Activated naive CD4-positive, alpha-beta T cell treated with anti-CD3 and anti-CD28 coated beads, Interleukin-2, amount 50 U/mL, for 16 hours (primary cell): ENCODE measurements at regions not wholly inside any gene's neighbourhood (a gene's known extent, or its start where the extent isn't known, plus 50 kb on each side); places are given as distances from the start of the nearest gene placed in this dataset.

ENCODE experiments used
- DNase-seq: peaks from one replicate; pipeline ENCODE4 v3.0.0-alpha.2; 2020

- DNase-seq, result no peak
Measured at GRCh38 chr10:130491693-130492050, 355.5 kb downstream of the GLRX3 start.

GRCh38 chr10:130492266-130492934 is 356.2 kb downstream of the GLRX3 start:
- DNase-seq, result no peak

- no peak for DNase-seq
Measured at GRCh38 chr10:130493021-130493420, 356.8 kb downstream of the GLRX3 start.

GRCh38 chr10:130493446-130494145 is 357.4 kb downstream of the GLRX3 start:
- no peak for DNase-seq

GRCh38 chr10:130495116-130495862 is 359.1 kb downstream of the GLRX3 start:
- no peak for DNase-seq

GRCh38 chr10:130495891-130496636 is 359.9 kb downstream of the GLRX3 start:
- no peak for DNase-seq

- DNase-seq, result no peak
Measured at GRCh38 chr10:130497056-130498010, 361.1 kb downstream of the GLRX3 start.

GRCh38 chr10:130498042-130498441 is 361.9 kb downstream of the GLRX3 start:
- DNase-seq, result no peak

GRCh38 chr10:130498934-130499333 is 362.7 kb downstream of the GLRX3 start:
- no peak for DNase-seq

- DNase-seq, result no peak
Measured at GRCh38 chr10:130499541-130499940, 363.4 kb downstream of the GLRX3 start.

GRCh38 chr10:130500261-130501000 is 364.2 kb downstream of the GLRX3 start:
- no peak for DNase-seq

- DNase-seq, result no peak
Measured at GRCh38 chr10:130507461-130507860, 371.3 kb downstream of the GLRX3 start.

- no peak for DNase-seq
Measured at GRCh38 chr10:130509881-130510689, 373.9 kb downstream of the GLRX3 start.

- no peak for DNase-seq
Measured at GRCh38 chr10:130510755-130511154, 374.6 kb downstream of the GLRX3 start.

- no peak for DNase-seq
Measured at GRCh38 chr10:130511766-130512165, 375.6 kb downstream of the GLRX3 start.

- DNase-seq, result no peak
Measured at GRCh38 chr10:130512936-130513335, 376.7 kb downstream of the GLRX3 start.

GRCh38 chr10:130513686-130514476 is 377.7 kb downstream of the GLRX3 start:
- DNase-seq, result no peak

- DNase-seq, result no peak
Measured at GRCh38 chr10:130515670-130516069, 379.5 kb downstream of the GLRX3 start.

GRCh38 chr10:130516141-130516735 is 380.0 kb downstream of the GLRX3 start:
- no peak for DNase-seq
